Glutamatergic neuron (in vitro differentiated cells): ENCODE measurements at regions not wholly inside any gene's neighbourhood (a gene's known extent, or its start where the extent isn't known, plus 50 kb on each side); places are given as distances from the start of the nearest gene placed in this dataset.

Experiments
- DNase-seq: peaks from one replicate; pipeline ENCODE4 v3.0.0; 2022
- H3K27ac Mint-ChIP-seq: one replicate; pipeline ENCODE4 v1.8.0; 2020; ENCODE audit warnings: mild to moderate bottlenecking, mixed read lengths, inconsistent platforms; ENCODE audit not compliant: unreplicated experiment
- H3K27me3 Mint-ChIP-seq: one replicate; pipeline ENCODE4 v1.8.0; 2020; ENCODE audit warnings: mild to moderate bottlenecking, moderate library complexity, mixed read lengths, inconsistent platforms; ENCODE audit not compliant: unreplicated experiment
- H3K36me3 Mint-ChIP-seq: one replicate; pipeline ENCODE4 v1.8.0; 2020; ENCODE audit warnings: mild to moderate bottlenecking, mixed read lengths, inconsistent platforms; ENCODE audit not compliant: unreplicated experiment
- H3K4me1 Mint-ChIP-seq: one replicate; pipeline ENCODE4 v1.8.0; 2020; ENCODE audit warnings: mild to moderate bottlenecking, low read depth, mixed read lengths, inconsistent platforms; ENCODE audit not compliant: unreplicated experiment
- H3K4me3 Mint-ChIP-seq: one replicate; pipeline ENCODE4 v1.8.0; 2020; ENCODE audit warnings: mild to moderate bottlenecking, mixed read lengths, inconsistent platforms; ENCODE audit not compliant: unreplicated experiment
- H3K9me3 Mint-ChIP-seq: one replicate; pipeline ENCODE4 v1.8.0; 2020; ENCODE audit warnings: mild to moderate bottlenecking, moderate library complexity, mixed read lengths, inconsistent platforms; ENCODE audit not compliant: unreplicated experiment
- CTCF ChIP-seq: fragments of 200-600 bp; sonication (generic); IDR thresholded peaks from one replicate; pipeline ENCODE4 v1.5.0; 2021; ENCODE audit not compliant: partially characterized antibody, unreplicated experiment

- Mint-ChIP-seq H3K27ac (peak overlapping the region; percentile 72), H3K27me3 (peaks cover 5% of the 10 kb centered on the region), H3K9me3 (peaks cover 15% of the 10 kb centered on the region), H3K4me3 (peak overlapping the region; percentile 52), H3K4me1 (peaks cover 56% of the 10 kb centered on the region), H3K36me3 (peaks cover 5% of the 10 kb centered on the region)
- no peak for TF ChIP-seq CTCF
- no peak for DNase-seq
These were observed 97.5 kb downstream of the ZNF608 start for GRCh38 chr5:124648902-124649467.

- H3K36me3 Mint-ChIP-seq: peaks cover 5% of the 10 kb centered on the region
- DNase-seq: no peak
- peaks cover 7% of the 10 kb centered on the region for H3K9me3 Mint-ChIP-seq
- H3K27me3 Mint-ChIP-seq: peaks cover 10% of the 10 kb centered on the region
- no peak overlapping the region for H3K27ac Mint-ChIP-seq
- H3K4me1 Mint-ChIP-seq: peaks cover 53% of the 10 kb centered on the region
- peak overlapping the region; percentile 44 for H3K4me3 Mint-ChIP-seq
- TF ChIP-seq CTCF: no peak
These were observed 99.1 kb downstream of the ZNF608 start for GRCh38 chr5:124647352-124647751.

- peaks cover 10% of the 10 kb centered on the region for H3K27me3 Mint-ChIP-seq
- H3K36me3 Mint-ChIP-seq: peaks cover 12% of the 10 kb centered on the region
- no peak overlapping the region for H3K27ac Mint-ChIP-seq
- peaks cover 53% of the 10 kb centered on the region for H3K4me1 Mint-ChIP-seq
- DNase-seq: no peak
- H3K4me3 Mint-ChIP-seq: peak overlapping the region; percentile 38
- H3K9me3 Mint-ChIP-seq: peaks cover 7% of the 10 kb centered on the region
- no peak for TF ChIP-seq CTCF
These were observed 101.0 kb downstream of the ZNF608 start for GRCh38 chr5:124645396-124645795.

GRCh38 chr5:124644582-124644981, 101.9 kb downstream of the ZNF608 start:
- Mint-ChIP-seq H3K4me3 (no peak overlapping the region), H3K36me3 (peaks cover 12% of the 10 kb centered on the region), H3K27me3 (peaks cover 10% of the 10 kb centered on the region), H3K9me3 (peaks cover 7% of the 10 kb centered on the region), H3K4me1 (peaks cover 50% of the 10 kb centered on the region), H3K27ac (peak overlapping the region; percentile 57)
- TF ChIP-seq CTCF: no peak
- no peak for DNase-seq

DNA sequence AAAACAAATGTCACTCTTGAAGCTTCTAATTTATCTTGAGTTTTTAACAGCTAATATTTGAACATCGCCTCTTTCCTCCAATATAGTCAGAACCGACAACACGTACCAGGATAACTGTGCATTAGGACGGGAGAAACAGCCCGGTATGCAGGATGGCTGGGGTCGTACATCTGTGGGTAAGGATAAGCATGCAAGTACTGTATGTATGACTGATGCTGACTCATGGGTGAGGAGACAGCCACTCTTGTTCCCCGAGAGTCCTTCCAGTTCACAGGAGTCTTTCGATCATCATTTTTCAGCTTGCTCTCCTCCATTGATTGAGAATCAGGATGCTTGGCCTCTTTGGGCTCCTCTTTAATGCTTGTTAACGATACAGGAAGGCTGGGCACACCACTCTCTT, 102.3 kb downstream of the ZNF608 start:
- no peak for DNase-seq
- TF ChIP-seq CTCF: no peak
- peaks cover 50% of the 10 kb centered on the region for H3K4me1 Mint-ChIP-seq
- peaks cover 12% of the 10 kb centered on the region for H3K36me3 Mint-ChIP-seq
- H3K4me3 Mint-ChIP-seq: no peak overlapping the region
- peaks cover 7% of the 10 kb centered on the region for H3K9me3 Mint-ChIP-seq
- H3K27ac Mint-ChIP-seq: peak overlapping the region; percentile 57
- H3K27me3 Mint-ChIP-seq: peaks cover 10% of the 10 kb centered on the region
